Posterior cingulate gyrus (tissue), 11 donors: ENCODE measurements at regions not wholly inside any gene's neighbourhood (a gene's known extent, or its start where the extent isn't known, plus 50 kb on each side); places are given as distances from the start of the nearest gene placed in this dataset.
"Not testable (repeated sequence)": the region's sequence is repeated elsewhere in the genome, so short reads cannot be mapped to it uniquely, and the experiment has no call there.

Experiments used
- DNase-seq, 10 donors: peaks; one replicate each; pipeline versions ENCODE4 v3.0.0 to v3.0.0-alpha.2; 2020 to 2021; ENCODE audit warnings: mixed read lengths in 3 of 10
- intact Hi-C: fragments of 100-400 bp; cut with DNase I; formaldehyde crosslinking; loops from one replicate; pipeline ENCODE4 v1.15.1; 2023

GRCh38 chr2:39933196-39933595, 154.1 kb upstream of the THUMPD2 start:
- DNase-seq: no peak
- intact Hi-C loops: no loop called here

- intact Hi-C loops: no loop called here
- no peak for DNase-seq
Measured at GRCh38 chr2:39932198-39932597, 153.1 kb upstream of the THUMPD2 start.

GRCh38 chr2:39930175-39930917, 151.3 kb upstream of the THUMPD2 start:
- intact Hi-C loops: no loop called here
- peak in 1 of 10 donors; percentile 56 for DNase-seq

GRCh38 chr2:39929531-39929930, 150.5 kb upstream of the THUMPD2 start:
- intact Hi-C loops: no loop called here
- DNase-seq: no peak

GRCh38 chr2:39925312-39925711, 146.3 kb upstream of the THUMPD2 start:
- intact Hi-C loops: no loop called here
- DNase-seq: no peak

GRCh38 chr2:39923455-39923854, 144.4 kb upstream of the THUMPD2 start:
- intact Hi-C loops: loop anchor here (5.0 kb wide), 1 partner anchor 1774 kb away; no protein-coding TSS in a partner anchor
- DNase-seq: no peak

GRCh38 chr2:39922679-39923405, 143.8 kb upstream of the THUMPD2 start:
- intact Hi-C loops: loop anchor here (5.0 kb wide), 1 partner anchor 1774 kb away; no protein-coding TSS in a partner anchor
- no peak for DNase-seq

GRCh38 chr2:39920307-39920801, 141.3 kb upstream of the THUMPD2 start:
- peak in 2 of 10 donors; percentile 49 to 75 for DNase-seq
- intact Hi-C loops: loop anchor here (5.0 kb wide), 1 partner anchor 1777 kb away; no protein-coding TSS in a partner anchor

GRCh38 chr2:39919511-39920306, 140.7 kb upstream of the THUMPD2 start:
- DNase-seq: peak in 3 of 10 donors; percentile 60 to 76 (median 69)
- intact Hi-C loops: loop anchor here (5.0 kb wide), 1 partner anchor 1778 kb away; no protein-coding TSS in a partner anchor

- intact Hi-C loops: no loop called here
- DNase-seq: no peak
Measured at GRCh38 chr2:39918886-39919285, 139.8 kb upstream of the THUMPD2 start.

GRCh38 chr2:39917371-39917770, 138.3 kb upstream of the THUMPD2 start:
- DNase-seq, intact Hi-C loops: not testable (repeated sequence)

- intact Hi-C loops: loop anchor here (5.0 kb wide), 1 partner anchor 637 kb away; no protein-coding TSS in a partner anchor
- DNase-seq: no peak
Measured at GRCh38 chr2:39914949-39915348, 135.9 kb upstream of the THUMPD2 start.

- intact Hi-C loops: loop anchor here (1.0 to 5.0 kb wide), 2 partner anchors 638 to 1868 kb away; no protein-coding TSS in a partner anchor
Measured at GRCh38 chr2:39913648-39914461, 134.8 kb upstream of the THUMPD2 start.

GRCh38 chr2:39902103-39902502, 123.0 kb upstream of the THUMPD2 start:
- intact Hi-C loops: no loop called here
- DNase-seq: no peak

More at GRCh38 chr2:39913648-39914461, 134.8 kb upstream of the THUMPD2 start:
- no peak for DNase-seq

GRCh38 chr2:39898934-39899333, 119.9 kb upstream of the THUMPD2 start:
- DNase-seq: no peak

GRCh38 chr2:39897273-39897672, 118.2 kb upstream of the THUMPD2 start:
- intact Hi-C loops: no loop called here
- DNase-seq: no peak

More at GRCh38 chr2:39898934-39899333, 119.9 kb upstream of the THUMPD2 start:
- intact Hi-C loops: no loop called here

GRCh38 chr2:39894082-39894481, 115.0 kb upstream of the THUMPD2 start:
- intact Hi-C loops: no loop called here
- no peak for DNase-seq

- DNase-seq: no peak
- intact Hi-C loops: no loop called here
Measured at GRCh38 chr2:39893616-39894015, 114.6 kb upstream of the THUMPD2 start.

- intact Hi-C loops: no loop called here
- no peak for DNase-seq
Measured at GRCh38 chr2:39881948-39882347, 102.9 kb upstream of the THUMPD2 start.
